ENCODE measurements at regions not wholly inside any gene's neighbourhood (a gene's known extent, or its start where the extent isn't known, plus 50 kb on each side); places are given as distances from the start of the nearest gene placed in this dataset.
A peak's percentile ranks its signal among the peaks of the same experiment; 100 is the strongest.

DNA sequence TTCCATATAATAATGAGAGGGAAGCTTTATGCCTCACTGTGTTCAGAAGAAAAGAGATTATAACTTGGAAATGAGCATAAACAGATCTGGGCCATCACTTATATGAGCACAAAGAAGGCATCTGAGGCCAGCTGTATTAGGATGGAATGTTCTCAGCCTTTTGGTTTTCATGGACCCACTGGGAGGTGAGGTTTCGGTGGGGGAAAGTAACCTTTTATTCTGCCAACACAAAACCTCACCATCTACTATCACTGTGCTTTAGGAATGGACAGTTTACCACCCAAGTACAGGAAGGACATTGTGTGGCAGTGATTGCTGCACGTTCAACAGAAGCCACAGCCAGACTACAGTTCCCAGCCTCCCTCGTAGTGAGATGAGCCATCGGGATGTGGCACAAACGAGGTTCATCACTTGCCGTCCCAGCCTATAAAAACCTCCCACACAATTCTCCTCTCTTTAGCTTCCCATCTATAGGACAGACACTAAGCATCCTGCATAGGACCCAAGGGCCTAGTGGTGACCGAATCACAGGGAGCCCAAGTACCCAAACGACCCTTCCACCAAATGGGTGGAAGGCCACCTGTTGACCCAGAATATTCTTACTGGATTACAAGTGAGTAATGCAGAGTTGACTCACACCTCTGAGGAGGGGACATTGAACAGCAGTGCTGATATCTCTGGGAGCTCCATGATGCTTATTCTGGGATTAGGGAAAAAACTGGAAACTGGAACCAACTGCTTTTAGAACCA, 121.5 kb upstream of the RAG2 start:
- Mint-ChIP-seq H3K4me3 (no peak overlapping the region), H3K27me3 (peaks cover 7 to 17% of the 10 kb centered on the region in 2 donors), H3K4me1 (no peaks in the 10 kb centered on the region), H3K27ac (no peak overlapping the region), H3K36me3 (no peaks in the 10 kb centered on the region), H3K9me3 (no peaks in the 10 kb centered on the region)
- 82% methylated on average over 6 of the region's 8 CpGs for WGBS (ENCODE audit: insufficient coverage)
- H3K4me3 ChIP-seq (ENCODE audit: control insufficient read depth in 1 of 2, extremely low read depth in 1 of 2, low read length in 1 of 2): no peak overlapping the region
- no peak overlapping the region for H3K27ac ChIP-seq (ENCODE audit: low read length)
- H3K27me3 ChIP-seq (replicated peaks in 1 of 2; ENCODE audit: control insufficient read depth in 2 of 2, extremely low read depth in 1 of 2, insufficient read depth in 2 of 2, low read length in 1 of 2): peaks cover 0 to 3% of the 10 kb centered on the region in 2 experiments
- H3K36me3 ChIP-seq (ENCODE audit: control insufficient read depth in 2 of 2, extremely low read depth in 1 of 2, insufficient read depth in 1 of 2, low read length in 1 of 2): no peaks in the 10 kb centered on the region
- CTCF ChIA-PET: no interaction called here
- H3K4me1 ChIP-seq (ENCODE audit: control insufficient read depth in 1 of 2, extremely low read depth in 1 of 2, insufficient read depth in 2 of 2, low read length in 2 of 2): no peaks in the 10 kb centered on the region
- H3K9me3 ChIP-seq: no peaks in the 10 kb centered on the region
- ATAC-seq (replicated peaks in 1 of 4) (no peak), DNase-seq (no peak)
- POLR2A ChIA-PET: no interaction called here

DNA sequence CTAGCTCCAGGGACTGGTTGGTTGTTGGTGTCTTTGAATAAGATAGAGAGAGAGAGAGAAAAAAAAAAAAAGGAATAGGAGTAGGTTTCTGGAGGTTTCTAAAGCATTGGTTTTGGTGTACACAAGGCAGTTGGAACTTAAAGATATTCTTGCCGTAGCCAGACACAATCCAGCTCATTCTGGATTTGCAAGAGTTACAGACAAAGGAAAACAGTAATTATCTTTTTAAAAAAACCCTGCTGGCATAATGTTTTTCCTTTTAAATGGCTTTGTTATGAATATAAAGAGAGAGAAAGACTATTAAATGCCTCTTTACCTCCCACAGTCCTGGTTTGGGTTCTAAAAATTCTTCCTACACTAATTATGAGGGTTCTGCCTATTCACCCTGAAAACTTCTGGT, 120.4 kb upstream of the RAG2 start:
- H3K4me3 ChIP-seq (ENCODE audit: control insufficient read depth in 1 of 2, extremely low read depth in 1 of 2, low read length in 1 of 2): no peak overlapping the region
- no CpG with 5 or more reads among the region's 1 CpG for WGBS (ENCODE audit: insufficient coverage)
- H3K9me3 ChIP-seq: no peaks in the 10 kb centered on the region
- Mint-ChIP-seq H3K27me3 (peaks cover 10 to 15% of the 10 kb centered on the region in 2 donors), H3K27ac (no peak overlapping the region), H3K9me3 (no peaks in the 10 kb centered on the region), H3K4me3 (no peak overlapping the region), H3K4me1 (no peaks in the 10 kb centered on the region), H3K36me3 (no peaks in the 10 kb centered on the region)
- ATAC-seq (replicated peaks in 1 of 4): no peak
- POLR2A ChIA-PET: interaction anchor here in 1 of 2 donors (0.6 kb wide), 1 partner anchor 21 kb away, joined by 3 read pairs; no protein-coding TSS in a partner anchor
- H3K36me3 ChIP-seq (ENCODE audit: control insufficient read depth in 2 of 2, extremely low read depth in 1 of 2, insufficient read depth in 1 of 2, low read length in 1 of 2): no peaks in the 10 kb centered on the region
- no peak overlapping the region for H3K27ac ChIP-seq (ENCODE audit: low read length)
- no peaks in the 10 kb centered on the region for H3K4me1 ChIP-seq (ENCODE audit: control insufficient read depth in 1 of 2, extremely low read depth in 1 of 2, insufficient read depth in 2 of 2, low read length in 2 of 2)
- CTCF ChIA-PET: interaction anchor here in 1 of 2 donors (1.0 kb wide), 1 partner anchor 28 kb away, joined by 3 read pairs; no protein-coding TSS in a partner anchor
- no peak for DNase-seq
- H3K27me3 ChIP-seq (replicated peaks in 1 of 2; ENCODE audit: control insufficient read depth in 2 of 2, extremely low read depth in 1 of 2, insufficient read depth in 2 of 2, low read length in 1 of 2): peaks cover 0 to 3% of the 10 kb centered on the region in 2 experiments

DNA sequence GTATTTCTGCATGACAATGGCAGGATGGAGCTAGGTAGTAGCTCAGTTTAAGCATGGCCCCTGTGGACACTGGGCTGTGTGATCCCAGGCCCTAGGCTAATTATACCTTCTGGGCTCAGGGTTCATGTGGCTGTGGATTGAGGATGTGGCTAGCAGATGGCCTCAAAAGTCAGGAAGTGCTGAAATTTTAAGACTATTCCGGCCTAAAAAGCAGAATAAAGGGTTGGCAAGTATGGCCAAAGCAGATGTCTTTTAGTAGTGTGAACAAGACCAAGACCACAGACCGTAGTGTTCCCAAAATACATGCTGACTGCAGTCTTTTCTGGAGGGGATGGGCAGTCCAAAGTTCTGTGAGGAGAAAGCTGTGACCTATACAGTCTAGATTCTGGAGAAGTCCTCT, 115.7 kb upstream of the RAG2 start:
- Mint-ChIP-seq H3K4me1 (no peaks in the 10 kb centered on the region), H3K27me3 (peaks cover 17 to 25% of the 10 kb centered on the region in 2 donors), H3K27ac (no peak overlapping the region), H3K9me3 (no peaks in the 10 kb centered on the region), H3K4me3 (no peak overlapping the region), H3K36me3 (no peaks in the 10 kb centered on the region)
- ChIA-PET CTCF (no interaction called here), POLR2A (no interaction called here)
- 69% methylated on average over 2 of the region's 2 CpGs for WGBS (ENCODE audit: insufficient coverage)
- DNase-seq (no peak), ATAC-seq (replicated peaks in 1 of 4) (no peak)
- Histone ChIP-seq H3K27me3 (replicated peaks in 1 of 2; ENCODE audit: control insufficient read depth in 2 of 2, extremely low read depth in 1 of 2, insufficient read depth in 2 of 2, low read length in 1 of 2) (peaks cover 0 to 3% of the 10 kb centered on the region in 2 experiments), H3K9me3 (no peaks in the 10 kb centered on the region), H3K36me3 (ENCODE audit: control insufficient read depth in 2 of 2, extremely low read depth in 1 of 2, insufficient read depth in 1 of 2, low read length in 1 of 2) (no peaks in the 10 kb centered on the region), H3K27ac (ENCODE audit: low read length) (no peak overlapping the region), H3K4me3 (ENCODE audit: control insufficient read depth in 1 of 2, extremely low read depth in 1 of 2, low read length in 1 of 2) (no peak overlapping the region), H3K4me1 (ENCODE audit: control insufficient read depth in 1 of 2, extremely low read depth in 1 of 2, insufficient read depth in 2 of 2, low read length in 2 of 2) (no peaks in the 10 kb centered on the region)

DNA sequence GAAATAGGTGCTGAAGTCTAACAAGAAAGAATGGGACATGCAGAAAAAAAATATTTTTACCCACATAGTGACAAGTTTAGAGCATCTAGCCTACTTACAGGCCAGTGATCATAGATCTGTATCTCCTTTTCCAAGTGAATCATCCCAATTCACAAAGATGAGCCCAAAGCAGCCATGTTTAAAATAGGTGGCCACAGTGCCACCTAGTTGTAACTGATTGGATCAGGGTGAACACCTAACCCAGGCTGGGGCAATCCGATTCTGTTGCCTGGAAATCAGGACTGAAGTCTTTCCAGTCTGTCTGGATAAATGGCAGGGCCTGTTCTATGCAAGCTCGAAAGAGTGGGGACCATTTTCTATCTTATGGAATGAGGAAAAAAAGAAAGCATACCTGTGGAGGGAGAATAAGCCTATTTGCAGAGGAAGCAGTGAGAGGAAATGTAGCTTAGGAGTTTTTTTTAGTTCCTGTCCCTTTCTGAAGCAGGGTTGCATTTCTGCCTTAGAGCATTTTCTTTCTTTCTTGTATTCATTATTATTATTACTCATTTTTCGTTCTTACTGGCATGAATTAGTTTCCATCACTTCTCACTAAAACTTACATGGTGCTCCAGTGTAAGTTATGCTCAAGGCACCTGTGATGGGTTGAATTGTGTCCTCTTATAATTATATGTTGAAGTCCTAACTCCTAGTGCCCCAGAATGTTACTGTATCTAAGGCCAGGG, 113.2 kb upstream of the RAG2 start:
- no peaks in the 10 kb centered on the region for H3K4me1 Mint-ChIP-seq
- H3K4me1 ChIP-seq (ENCODE audit: control insufficient read depth in 1 of 2, extremely low read depth in 1 of 2, insufficient read depth in 2 of 2, low read length in 2 of 2): no peaks in the 10 kb centered on the region
- no peaks in the 10 kb centered on the region for H3K36me3 ChIP-seq (ENCODE audit: control insufficient read depth in 2 of 2, extremely low read depth in 1 of 2, insufficient read depth in 1 of 2, low read length in 1 of 2)
- no peaks in the 10 kb centered on the region for H3K9me3 ChIP-seq
- peaks cover 28 to 33% of the 10 kb centered on the region in 2 donors for H3K27me3 Mint-ChIP-seq
- no peak overlapping the region for H3K4me3 Mint-ChIP-seq
- ATAC-seq (replicated peaks in 1 of 4) (no peak), DNase-seq (peak in 1 of 35 experiments; percentile 2)
- H3K9me3 Mint-ChIP-seq: no peaks in the 10 kb centered on the region
- no peak overlapping the region for H3K27ac ChIP-seq (ENCODE audit: low read length)
- H3K36me3 Mint-ChIP-seq: no peaks in the 10 kb centered on the region
- H3K27me3 ChIP-seq (replicated peaks in 1 of 2; ENCODE audit: control insufficient read depth in 2 of 2, extremely low read depth in 1 of 2, insufficient read depth in 2 of 2, low read length in 1 of 2): peaks cover 0 to 6% of the 10 kb centered on the region in 2 experiments
- H3K4me3 ChIP-seq (ENCODE audit: control insufficient read depth in 1 of 2, extremely low read depth in 1 of 2, low read length in 1 of 2): no peak overlapping the region
- CTCF ChIA-PET: no interaction called here
- POLR2A ChIA-PET: no interaction called here
- no peak overlapping the region for H3K27ac Mint-ChIP-seq
- 40% methylated on average over 1 of the region's 3 CpGs for WGBS (ENCODE audit: insufficient coverage)

Measured in T-cell (primary cell).